ENCODE measurements at regions not wholly inside any gene's neighbourhood (a gene's known extent, or its start where the extent isn't known, plus 50 kb on each side); places are given as distances from the start of the nearest gene placed in this dataset.
"Not testable (repeated sequence)": the region's sequence is repeated elsewhere in the genome, so short reads cannot be mapped to it uniquely, and the experiment has no call there.

- not testable (repeated sequence) for TF ChIP-seq ZNF274 (IDR thresholded peaks at IDR 0.05; ENCODE audit: low read depth, low read length); YY1 (IDR thresholded peaks at IDR 0.05; ENCODE audit: insufficient read depth, insufficient read length); SUZ12 (IDR thresholded peaks at IDR 0.05; ENCODE audit: extremely low read depth, insufficient read depth, insufficient read length)
These were observed 184.8 kb upstream of the LHX8 start for GRCh38 chr1:74949348-74949747.
